Smooth muscle cell (in vitro differentiated cells): ENCODE measurements at regions not wholly inside any gene's neighbourhood (a gene's known extent, or its start where the extent isn't known, plus 50 kb on each side); places are given as distances from the start of the nearest gene placed in this dataset.

Source experiments
- DNase-seq: peaks from one replicate; lab custom pipeline; 2025; ENCODE audit not compliant: unreplicated experiment; lab: John Stamatoyannopoulos, UW
- H2AFZ ChIP-seq: fragments of 200-600 bp; sonication (generic); 2 replicates; pipeline ENCODE4 v1.6.0; 2016; ENCODE audit warnings: antibody characterized with exemption, low read depth, mild to moderate bottlenecking
- H3F3A ChIP-seq: fragments of 200-600 bp; sonication (generic); 2 replicates; pipeline ENCODE4 v1.6.0; 2017; ENCODE audit warnings: antibody characterized with exemption, low read depth
- H3K27ac ChIP-seq: fragments of 200-600 bp; sonication (generic); 2 replicates; pipeline ENCODE4 v1.5.1; 2016; ENCODE audit warnings: low read depth, mild to moderate bottlenecking
- H3K27me3 ChIP-seq: fragments of 200-600 bp; sonication (generic); 2 replicates; pipeline ENCODE4 v1.6.1; 2016; ENCODE audit warnings: low read depth, mild to moderate bottlenecking
- H3K36me3 ChIP-seq: fragments of 200-600 bp; sonication (generic); 2 replicates; pipeline ENCODE4 v1.5.1; 2016; ENCODE audit warnings: low read depth
- H3K4me1 ChIP-seq: fragments of 200-600 bp; sonication (generic); 2 replicates; pipeline ENCODE4 v1.5.1; 2016; ENCODE audit warnings: low read depth
- H3K4me2 ChIP-seq: fragments of 200-600 bp; sonication (generic); 2 replicates; pipeline ENCODE4 v1.6.0; 2016; ENCODE audit warnings: mild to moderate bottlenecking
- H3K4me3 ChIP-seq: fragments of 200-600 bp; sonication (generic); 2 replicates; pipeline ENCODE4 v1.5.1; 2016; ENCODE audit warnings: mild to moderate bottlenecking
- H3K79me2 ChIP-seq: fragments of 200-600 bp; sonication (generic); 2 replicates; pipeline ENCODE4 v1.6.0; 2016; ENCODE audit warnings: low read depth, mild to moderate bottlenecking
- H3K9ac ChIP-seq: fragments of 200-600 bp; sonication (generic); 2 replicates; pipeline ENCODE4 v1.6.0; 2016; ENCODE audit warnings: low read depth
- H3K9me3 ChIP-seq: fragments of 200-600 bp; sonication (generic); replicated peaks from 2 replicates; pipeline ENCODE4 v1.5.1; 2016; ENCODE audit warnings: low read depth
- H4K20me1 ChIP-seq: fragments of 200-600 bp; sonication (generic); 2 replicates; pipeline ENCODE4 v1.6.0; 2016; ENCODE audit warnings: low read depth
- WGBS: methylation state at CpG from one replicate; pipeline ENCODE4 v1.1.7; 2016; ENCODE audit warnings: low lambda C conversion rate; 5-methylcytosine and 5-hydroxymethylcytosine counted together
- TF ChIP-seq, protein P1 (sequence below): fragments of 200-600 bp; sonication (generic); IDR thresholded peaks from 2 replicates; pipeline ENCODE4 v1.5.1; 2017; ENCODE audit warnings: borderline replicate concordance, mild to moderate bottlenecking, antibody characterized with exemption; ENCODE audit not compliant: insufficient read depth, poor library complexity, severe bottlenecking

DNA sequence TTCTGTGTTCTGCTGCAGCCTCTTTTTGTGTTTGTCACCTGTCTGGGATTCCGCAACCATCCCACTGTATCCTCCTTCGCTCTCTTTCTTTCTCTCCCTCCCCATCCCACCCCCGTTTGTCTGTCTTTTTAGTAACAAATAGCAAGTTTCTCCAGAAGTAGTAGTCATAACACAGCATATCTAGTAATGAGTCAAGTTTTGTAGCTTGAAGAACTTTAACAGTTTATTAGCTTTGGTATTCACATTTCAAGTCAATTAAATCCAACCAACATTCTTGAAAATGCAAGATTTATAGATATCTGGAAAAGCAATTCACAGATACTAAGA is 154.1 kb upstream of the MTPN start:
- Histone ChIP-seq H2AFZ (no peak overlapping the region), H4K20me1 (no peaks in the 10 kb centered on the region), H3K4me3 (no peak overlapping the region), H3K36me3 (no peaks in the 10 kb centered on the region), H3K27ac (no peak overlapping the region), H3K27me3 (no peaks in the 10 kb centered on the region), H3K79me2 (no peaks in the 10 kb centered on the region), H3K4me1 (no peaks in the 10 kb centered on the region), H3K9ac (no peak overlapping the region), H3F3A (no peaks in the 10 kb centered on the region), H3K9me3 (no peaks in the 10 kb centered on the region), H3K4me2 (no peak overlapping the region)
- TF ChIP-seq, protein P1, sequence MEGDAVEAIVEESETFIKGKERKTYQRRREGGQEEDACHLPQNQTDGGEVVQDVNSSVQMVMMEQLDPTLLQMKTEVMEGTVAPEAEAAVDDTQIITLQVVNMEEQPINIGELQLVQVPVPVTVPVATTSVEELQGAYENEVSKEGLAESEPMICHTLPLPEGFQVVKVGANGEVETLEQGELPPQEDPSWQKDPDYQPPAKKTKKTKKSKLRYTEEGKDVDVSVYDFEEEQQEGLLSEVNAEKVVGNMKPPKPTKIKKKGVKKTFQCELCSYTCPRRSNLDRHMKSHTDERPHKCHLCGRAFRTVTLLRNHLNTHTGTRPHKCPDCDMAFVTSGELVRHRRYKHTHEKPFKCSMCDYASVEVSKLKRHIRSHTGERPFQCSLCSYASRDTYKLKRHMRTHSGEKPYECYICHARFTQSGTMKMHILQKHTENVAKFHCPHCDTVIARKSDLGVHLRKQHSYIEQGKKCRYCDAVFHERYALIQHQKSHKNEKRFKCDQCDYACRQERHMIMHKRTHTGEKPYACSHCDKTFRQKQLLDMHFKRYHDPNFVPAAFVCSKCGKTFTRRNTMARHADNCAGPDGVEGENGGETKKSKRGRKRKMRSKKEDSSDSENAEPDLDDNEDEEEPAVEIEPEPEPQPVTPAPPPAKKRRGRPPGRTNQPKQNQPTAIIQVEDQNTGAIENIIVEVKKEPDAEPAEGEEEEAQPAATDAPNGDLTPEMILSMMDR = no peak
- WGBS = 82% methylated on average over 3 of the region's 3 CpGs
- DNase-seq = no peak

DNA sequence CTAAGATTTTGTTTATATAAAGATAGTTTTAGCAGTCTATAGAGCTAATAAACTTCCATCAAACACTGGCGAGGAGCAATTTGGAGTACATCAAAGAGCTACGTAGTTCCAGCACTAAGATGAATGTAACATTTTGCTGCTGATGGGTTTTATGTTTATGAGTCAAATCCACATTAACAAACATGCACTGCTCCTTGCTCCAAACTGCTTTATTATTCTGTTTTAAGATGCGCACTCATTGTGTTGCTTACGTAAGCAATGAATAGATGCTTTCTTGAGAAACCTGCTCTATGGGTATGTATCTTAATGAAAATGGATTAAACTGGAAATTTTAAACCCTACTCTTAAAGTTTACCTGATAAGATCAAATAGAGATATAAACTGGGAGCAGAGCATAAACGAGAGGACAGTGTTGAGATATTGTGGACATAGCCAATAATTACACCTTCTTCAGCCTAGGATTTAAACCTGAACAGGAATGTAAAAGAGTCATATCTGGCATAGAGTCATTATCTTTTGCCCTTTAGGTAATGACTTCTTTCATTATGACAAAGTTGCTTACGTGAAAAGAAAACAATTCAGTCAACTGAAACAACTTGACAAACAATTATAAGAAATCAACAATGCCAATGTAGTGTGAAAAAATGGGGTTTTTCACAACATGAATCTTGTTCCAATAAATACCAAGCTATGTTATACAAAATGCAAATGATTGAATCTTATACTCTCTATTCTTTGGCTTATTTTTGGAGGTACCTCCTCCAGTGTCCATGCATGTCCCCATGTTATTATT is 153.5 kb upstream of the MTPN start:
- Histone ChIP-seq H3F3A (no peaks in the 10 kb centered on the region), H3K36me3 (no peaks in the 10 kb centered on the region), H3K4me3 (no peak overlapping the region), H3K27ac (no peak overlapping the region), H3K9me3 (no peaks in the 10 kb centered on the region), H4K20me1 (no peaks in the 10 kb centered on the region), H3K27me3 (no peaks in the 10 kb centered on the region), H3K9ac (no peak overlapping the region), H3K4me2 (no peak overlapping the region), H3K4me1 (no peaks in the 10 kb centered on the region), H2AFZ (no peak overlapping the region), H3K79me2 (no peaks in the 10 kb centered on the region)
- TF ChIP-seq, protein P1 = no peak
- 73% methylated on average over 6 of the region's 6 CpGs for WGBS
- DNase-seq = no peak

DNA sequence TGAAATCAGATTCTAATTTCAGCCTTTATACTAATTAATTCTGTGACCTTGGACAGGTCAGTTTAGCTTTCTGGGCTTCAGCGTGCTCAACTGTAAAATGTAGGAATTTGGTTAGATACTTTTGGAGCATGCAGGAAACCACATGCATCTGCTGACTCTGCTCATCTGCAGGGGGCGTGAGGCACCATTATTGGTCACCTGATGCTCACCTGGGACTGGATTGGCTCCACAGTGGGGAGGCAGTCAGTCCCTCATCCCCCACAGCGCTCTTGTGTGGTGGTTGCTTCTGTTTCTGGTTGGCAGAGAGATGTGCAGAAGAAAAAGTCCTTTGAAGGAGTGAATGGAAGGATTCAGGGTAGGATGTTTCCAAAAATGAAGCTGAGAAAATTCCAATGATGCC is 150.9 kb upstream of the MTPN start:
- no peak overlapping the region for H3K27ac ChIP-seq
- TF ChIP-seq, protein P1 = no peak
- H3K27me3 ChIP-seq = no peaks in the 10 kb centered on the region
- no peak overlapping the region for H3K4me2 ChIP-seq
- H3K79me2 ChIP-seq = no peaks in the 10 kb centered on the region
- WGBS = 84% methylated on average over 3 of the region's 3 CpGs
- no peaks in the 10 kb centered on the region for H3K9me3 ChIP-seq
- H3K9ac ChIP-seq = no peak overlapping the region
- no peak for DNase-seq
- no peaks in the 10 kb centered on the region for H3K36me3 ChIP-seq
- no peaks in the 10 kb centered on the region for H3F3A ChIP-seq
- no peaks in the 10 kb centered on the region for H3K4me1 ChIP-seq
- H3K4me3 ChIP-seq = no peak overlapping the region
- no peaks in the 10 kb centered on the region for H4K20me1 ChIP-seq
- no peak overlapping the region for H2AFZ ChIP-seq

DNA sequence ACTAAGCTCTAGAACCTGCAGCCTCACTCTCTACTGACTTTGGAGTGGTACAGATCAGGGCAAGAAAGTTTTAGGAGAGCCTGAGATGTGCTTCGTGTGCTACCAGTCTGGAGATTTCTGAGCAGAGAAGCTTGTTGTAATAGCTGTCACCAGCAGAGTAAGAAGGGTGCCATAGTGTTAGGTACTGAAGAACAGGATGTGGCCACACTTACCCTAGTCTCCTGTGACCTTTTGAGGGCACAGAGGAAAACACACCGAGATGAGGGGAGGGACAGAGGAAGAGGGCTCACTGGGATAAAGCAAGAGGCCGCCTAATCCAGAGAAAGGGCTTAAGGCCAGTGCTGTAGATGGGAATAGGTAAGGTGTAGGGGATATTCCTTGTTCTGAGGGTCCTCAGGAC is 146.2 kb upstream of the MTPN start:
- DNase-seq = no peak
- no peak overlapping the region for H3K27ac ChIP-seq
- TF ChIP-seq, protein P1 = no peak
- no peaks in the 10 kb centered on the region for H3F3A ChIP-seq
- no peak overlapping the region for H3K4me3 ChIP-seq
- H2AFZ ChIP-seq = no peak overlapping the region
- no peaks in the 10 kb centered on the region for H3K9me3 ChIP-seq
- no peaks in the 10 kb centered on the region for H3K79me2 ChIP-seq
- H4K20me1 ChIP-seq = no peaks in the 10 kb centered on the region
- 83% methylated on average over 3 of the region's 3 CpGs for WGBS
- H3K9ac ChIP-seq = no peak overlapping the region
- H3K27me3 ChIP-seq = no peaks in the 10 kb centered on the region
- H3K4me1 ChIP-seq = no peaks in the 10 kb centered on the region
- no peak overlapping the region for H3K4me2 ChIP-seq
- H3K36me3 ChIP-seq = no peaks in the 10 kb centered on the region
